ENCODE measurements at regions not wholly inside any gene's neighbourhood (a gene's known extent, or its start where the extent isn't known, plus 50 kb on each side); places are given as distances from the start of the nearest gene placed in this dataset.

- DNase-seq = no peak
These were observed 77.2 kb upstream of the ARHGEF7 start for GRCh38 chr13:111037927-111038326.

- DNase-seq = no peak
These were observed 78.4 kb upstream of the ARHGEF7 start for GRCh38 chr13:111036665-111037064.

- DNase-seq = no peak
These were observed 79.2 kb upstream of the ARHGEF7 start for GRCh38 chr13:111035861-111036260.

GRCh38 chr13:111034811-111035210, 80.3 kb upstream of the ARHGEF7 start:
- DNase-seq = no peak

- DNase-seq = no peak
These were observed 81.7 kb upstream of the ARHGEF7 start for GRCh38 chr13:111033172-111034130.

GRCh38 chr13:111031531-111031961, 83.6 kb upstream of the ARHGEF7 start:
- DNase-seq = peak in 1 of 5 experiments; percentile 53

- DNase-seq = no peak
These were observed 85.0 kb upstream of the ARHGEF7 start for GRCh38 chr13:111029957-111030609.

GRCh38 chr13:111027458-111028439, 87.4 kb upstream of the ARHGEF7 start:
- no peak for DNase-seq

- no peak for DNase-seq
These were observed 89.8 kb upstream of the ARHGEF7 start for GRCh38 chr13:111025310-111025709.

GRCh38 chr13:111022886-111023285, 92.2 kb upstream of the ARHGEF7 start:
- DNase-seq = no peak

- no peak for DNase-seq
These were observed 92.9 kb upstream of the ARHGEF7 start for GRCh38 chr13:111022241-111022640.

GRCh38 chr13:111021270-111021669, 93.8 kb upstream of the ARHGEF7 start:
- no peak for DNase-seq

GRCh38 chr13:111020546-111020945, 94.6 kb upstream of the ARHGEF7 start:
- no peak for DNase-seq

- DNase-seq = no peak
These were observed 95.1 kb upstream of the ARHGEF7 start for GRCh38 chr13:111020021-111020420.

GRCh38 chr13:111017755-111018459, 97.2 kb upstream of the ARHGEF7 start:
- no peak for DNase-seq

GRCh38 chr13:111013196-111013595, 98.3 kb upstream of the ANKRD10 start:
- DNase-seq = no peak

GRCh38 chr13:111011899-111012298, 97.0 kb upstream of the ANKRD10 start:
- DNase-seq = peak in 1 of 5 experiments; percentile 24

- no peak for DNase-seq
These were observed 93.5 kb upstream of the ANKRD10 start for GRCh38 chr13:111008351-111008750.

- DNase-seq = no peak
These were observed 92.3 kb upstream of the ANKRD10 start for GRCh38 chr13:111007209-111007608.

- DNase-seq = no peak
These were observed 91.7 kb upstream of the ANKRD10 start for GRCh38 chr13:111006506-111007031.

- DNase-seq = no peak
These were observed 91.1 kb upstream of the ANKRD10 start for GRCh38 chr13:111005808-111006505.

Data from T-helper 2 cell (primary cell).